ENCODE measurements at regions not wholly inside any gene's neighbourhood (a gene's known extent, or its start where the extent isn't known, plus 50 kb on each side); places are given as distances from the start of the nearest gene placed in this dataset.

DNA sequence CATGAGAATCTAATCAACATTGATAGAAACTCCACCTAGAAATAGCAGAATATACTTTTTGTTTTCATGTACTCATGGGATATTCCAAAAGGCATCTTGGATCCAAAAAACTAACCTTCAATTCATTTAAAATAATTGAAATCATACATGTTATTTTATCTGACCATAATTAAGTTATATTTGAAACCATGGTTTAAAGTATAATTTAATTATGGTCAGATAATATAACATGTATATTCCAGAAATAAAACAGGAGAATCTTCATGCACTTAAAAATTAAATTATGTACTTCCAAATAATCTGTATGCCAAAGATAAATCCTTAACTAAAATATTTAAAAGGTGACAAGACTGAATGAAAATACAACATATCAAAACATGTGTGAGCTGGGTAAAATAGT, 651.3 kb upstream of the LINC00305 start:
- no peak overlapping the region for H3K4me3 ChIP-seq (ENCODE audit: low read depth, low read length)
- ChIA-PET POLR2A (no interaction called here), CTCF (no interaction called here)
- TF ChIP-seq, protein P1, sequence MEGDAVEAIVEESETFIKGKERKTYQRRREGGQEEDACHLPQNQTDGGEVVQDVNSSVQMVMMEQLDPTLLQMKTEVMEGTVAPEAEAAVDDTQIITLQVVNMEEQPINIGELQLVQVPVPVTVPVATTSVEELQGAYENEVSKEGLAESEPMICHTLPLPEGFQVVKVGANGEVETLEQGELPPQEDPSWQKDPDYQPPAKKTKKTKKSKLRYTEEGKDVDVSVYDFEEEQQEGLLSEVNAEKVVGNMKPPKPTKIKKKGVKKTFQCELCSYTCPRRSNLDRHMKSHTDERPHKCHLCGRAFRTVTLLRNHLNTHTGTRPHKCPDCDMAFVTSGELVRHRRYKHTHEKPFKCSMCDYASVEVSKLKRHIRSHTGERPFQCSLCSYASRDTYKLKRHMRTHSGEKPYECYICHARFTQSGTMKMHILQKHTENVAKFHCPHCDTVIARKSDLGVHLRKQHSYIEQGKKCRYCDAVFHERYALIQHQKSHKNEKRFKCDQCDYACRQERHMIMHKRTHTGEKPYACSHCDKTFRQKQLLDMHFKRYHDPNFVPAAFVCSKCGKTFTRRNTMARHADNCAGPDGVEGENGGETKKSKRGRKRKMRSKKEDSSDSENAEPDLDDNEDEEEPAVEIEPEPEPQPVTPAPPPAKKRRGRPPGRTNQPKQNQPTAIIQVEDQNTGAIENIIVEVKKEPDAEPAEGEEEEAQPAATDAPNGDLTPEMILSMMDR (IDR thresholded peaks at IDR 0.05; ENCODE audit: insufficient read depth, low read length, missing control alignments): no peak
- DNase-seq (ENCODE audit: low read depth, low spot score): no peak

DNA sequence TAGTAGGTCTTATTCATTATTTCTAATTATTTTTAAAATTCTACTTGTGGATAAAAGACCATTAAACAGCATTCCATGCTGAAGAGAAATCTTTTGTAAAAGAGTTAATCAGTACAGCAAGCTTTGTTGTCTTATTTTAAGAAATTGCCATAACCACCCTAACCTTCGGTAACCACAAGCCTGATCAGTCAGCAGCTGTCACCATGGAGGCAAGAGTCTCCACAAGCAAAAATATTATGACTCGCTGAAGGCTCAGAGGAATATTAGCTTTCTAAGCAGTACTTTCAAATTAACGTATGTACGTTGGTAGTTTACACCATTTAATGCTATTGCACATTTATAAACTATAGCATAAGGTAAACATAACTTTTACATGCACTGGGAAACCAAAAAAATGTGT, 650.5 kb upstream of the LINC00305 start:
- ChIA-PET CTCF (no interaction called here), POLR2A (no interaction called here)
- H3K4me3 ChIP-seq (ENCODE audit: low read depth, low read length): no peak overlapping the region
- TF ChIP-seq, protein P1 (IDR thresholded peaks at IDR 0.05; ENCODE audit: insufficient read depth, low read length, missing control alignments): no peak
- no peak for DNase-seq (ENCODE audit: low read depth, low spot score)

DNA sequence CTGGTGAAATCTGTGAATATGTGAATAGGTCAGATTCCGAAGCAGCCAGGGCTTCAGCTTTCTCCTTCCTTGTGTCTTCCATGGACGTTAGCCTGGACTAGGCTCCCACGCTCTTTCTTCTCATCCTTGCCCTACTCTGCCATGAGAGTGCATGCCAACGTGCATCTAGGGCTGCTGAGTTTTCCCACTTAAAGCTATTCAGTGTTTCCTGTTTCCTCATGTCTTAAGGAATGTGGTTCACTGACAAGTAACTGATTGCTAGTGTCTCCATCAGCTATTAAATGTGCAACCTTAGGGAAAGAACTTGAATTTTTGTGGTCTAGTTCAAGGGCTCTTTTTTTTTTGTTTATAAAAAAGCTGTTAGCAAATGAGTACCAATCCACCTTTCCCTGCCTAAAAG, 642.3 kb upstream of the LINC00305 start:
- H3K4me3 ChIP-seq (ENCODE audit: low read depth, low read length): no peak overlapping the region
- POLR2A ChIA-PET: no interaction called here
- TF ChIP-seq, protein P1 (IDR thresholded peaks at IDR 0.05; ENCODE audit: insufficient read depth, low read length, missing control alignments): no peak
- DNase-seq (ENCODE audit: low read depth, low spot score): no peak
- CTCF ChIA-PET: no interaction called here

DNA sequence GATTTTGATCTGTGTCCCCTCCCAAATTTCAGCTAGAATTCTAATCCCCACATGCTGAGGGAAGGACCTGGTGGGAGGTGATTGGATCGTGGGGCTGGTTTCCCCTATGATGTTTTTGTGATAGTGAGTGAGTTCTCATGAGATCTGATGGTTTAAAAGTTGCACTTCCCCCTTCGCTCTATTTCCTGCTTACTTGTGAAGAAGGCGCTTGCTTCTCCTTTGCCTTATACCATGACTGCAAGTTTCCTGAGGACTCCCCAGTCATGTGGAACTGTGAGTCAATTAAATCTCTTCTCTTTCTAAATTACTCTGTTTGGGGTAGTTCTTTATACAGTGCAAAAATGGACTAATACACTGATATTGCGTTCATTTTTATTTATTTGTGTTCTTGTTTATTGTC, 636.8 kb upstream of the LINC00305 start:
- CTCF ChIA-PET: no interaction called here
- TF ChIP-seq, protein P1 (IDR thresholded peaks at IDR 0.05; ENCODE audit: insufficient read depth, low read length, missing control alignments): no peak
- POLR2A ChIA-PET: no interaction called here
- H3K4me3 ChIP-seq (ENCODE audit: low read depth, low read length): no peak overlapping the region
- DNase-seq (ENCODE audit: low read depth, low spot score): no peak

DNA sequence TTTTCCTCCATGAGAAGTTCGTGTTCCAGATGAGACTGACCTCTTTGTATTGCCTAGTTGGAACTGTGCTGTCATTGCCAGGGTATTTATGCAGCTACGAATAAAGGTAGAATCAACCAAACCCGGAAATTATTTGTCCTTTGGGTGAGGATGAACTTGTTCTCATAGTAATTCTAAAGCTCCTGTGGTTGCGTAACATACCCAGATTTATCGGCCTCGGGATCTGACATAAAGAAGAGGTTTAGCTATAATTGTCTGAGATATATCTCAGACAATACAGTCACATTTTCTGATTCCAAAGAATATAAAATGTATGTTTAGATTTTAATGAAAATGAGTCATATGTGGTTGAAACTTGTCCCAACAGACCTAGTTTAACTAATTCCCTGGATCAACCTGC, 628.7 kb upstream of the LINC00305 start:
- CTCF ChIA-PET: no interaction called here
- H3K4me3 ChIP-seq (ENCODE audit: low read depth, low read length): no peak overlapping the region
- POLR2A ChIA-PET: no interaction called here
- no peak for DNase-seq (ENCODE audit: low read depth, low spot score)
- TF ChIP-seq, protein P1 (IDR thresholded peaks at IDR 0.05; ENCODE audit: insufficient read depth, low read length, missing control alignments): no peak

DNA sequence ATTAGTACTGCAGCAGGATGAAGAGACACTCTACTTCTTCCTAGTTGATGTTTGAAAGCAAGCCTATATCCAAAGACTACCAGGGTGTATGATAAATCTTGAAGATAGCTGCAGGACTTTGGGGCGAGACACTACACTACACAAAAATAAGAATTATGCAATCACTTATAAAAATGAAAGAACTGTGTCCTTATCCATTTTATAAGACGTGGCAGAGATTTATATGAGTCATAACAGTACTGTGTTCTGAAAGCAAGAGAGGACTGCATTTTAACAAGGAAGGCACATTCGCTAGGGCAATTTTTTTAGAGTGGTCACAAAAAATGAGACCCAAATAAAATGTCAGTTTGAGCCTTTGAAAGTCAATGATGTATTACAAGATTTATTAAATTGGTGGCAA, 617.0 kb upstream of the LINC00305 start:
- DNase-seq (ENCODE audit: low read depth, low spot score): no peak
- TF ChIP-seq, protein P1 (IDR thresholded peaks at IDR 0.05; ENCODE audit: insufficient read depth, low read length, missing control alignments): no peak
- ChIA-PET CTCF (no interaction called here), POLR2A (no interaction called here)
- no peak overlapping the region for H3K4me3 ChIP-seq (ENCODE audit: low read depth, low read length)
